Smooth muscle cell (in vitro differentiated cells): ENCODE measurements at regions not wholly inside any gene's neighbourhood (a gene's known extent, or its start where the extent isn't known, plus 50 kb on each side); places are given as distances from the start of the nearest gene placed in this dataset.

Source experiments
- DNase-seq: peaks from one replicate; lab custom pipeline; 2025; ENCODE audit not compliant: unreplicated experiment; lab: John Stamatoyannopoulos, UW
- H2AFZ ChIP-seq: fragments of 200-600 bp; sonication (generic); 2 replicates; pipeline ENCODE4 v1.6.0; 2016; ENCODE audit warnings: antibody characterized with exemption, low read depth, mild to moderate bottlenecking
- H3F3A ChIP-seq: fragments of 200-600 bp; sonication (generic); 2 replicates; pipeline ENCODE4 v1.6.0; 2017; ENCODE audit warnings: antibody characterized with exemption, low read depth
- H3K27ac ChIP-seq: fragments of 200-600 bp; sonication (generic); 2 replicates; pipeline ENCODE4 v1.5.1; 2016; ENCODE audit warnings: low read depth, mild to moderate bottlenecking
- H3K27me3 ChIP-seq: fragments of 200-600 bp; sonication (generic); 2 replicates; pipeline ENCODE4 v1.6.1; 2016; ENCODE audit warnings: low read depth, mild to moderate bottlenecking
- H3K36me3 ChIP-seq: fragments of 200-600 bp; sonication (generic); 2 replicates; pipeline ENCODE4 v1.5.1; 2016; ENCODE audit warnings: low read depth
- H3K4me1 ChIP-seq: fragments of 200-600 bp; sonication (generic); 2 replicates; pipeline ENCODE4 v1.5.1; 2016; ENCODE audit warnings: low read depth
- H3K4me2 ChIP-seq: fragments of 200-600 bp; sonication (generic); 2 replicates; pipeline ENCODE4 v1.6.0; 2016; ENCODE audit warnings: mild to moderate bottlenecking
- H3K4me3 ChIP-seq: fragments of 200-600 bp; sonication (generic); 2 replicates; pipeline ENCODE4 v1.5.1; 2016; ENCODE audit warnings: mild to moderate bottlenecking
- H3K79me2 ChIP-seq: fragments of 200-600 bp; sonication (generic); 2 replicates; pipeline ENCODE4 v1.6.0; 2016; ENCODE audit warnings: low read depth, mild to moderate bottlenecking
- H3K9ac ChIP-seq: fragments of 200-600 bp; sonication (generic); 2 replicates; pipeline ENCODE4 v1.6.0; 2016; ENCODE audit warnings: low read depth
- H3K9me3 ChIP-seq: fragments of 200-600 bp; sonication (generic); replicated peaks from 2 replicates; pipeline ENCODE4 v1.5.1; 2016; ENCODE audit warnings: low read depth
- H4K20me1 ChIP-seq: fragments of 200-600 bp; sonication (generic); 2 replicates; pipeline ENCODE4 v1.6.0; 2016; ENCODE audit warnings: low read depth
- WGBS: methylation state at CpG from one replicate; pipeline ENCODE4 v1.1.7; 2016; ENCODE audit warnings: low lambda C conversion rate; 5-methylcytosine and 5-hydroxymethylcytosine counted together
- TF ChIP-seq, protein P1 (sequence below): fragments of 200-600 bp; sonication (generic); IDR thresholded peaks from 2 replicates; pipeline ENCODE4 v1.5.1; 2017; ENCODE audit warnings: borderline replicate concordance, mild to moderate bottlenecking, antibody characterized with exemption; ENCODE audit not compliant: insufficient read depth, poor library complexity, severe bottlenecking

DNA sequence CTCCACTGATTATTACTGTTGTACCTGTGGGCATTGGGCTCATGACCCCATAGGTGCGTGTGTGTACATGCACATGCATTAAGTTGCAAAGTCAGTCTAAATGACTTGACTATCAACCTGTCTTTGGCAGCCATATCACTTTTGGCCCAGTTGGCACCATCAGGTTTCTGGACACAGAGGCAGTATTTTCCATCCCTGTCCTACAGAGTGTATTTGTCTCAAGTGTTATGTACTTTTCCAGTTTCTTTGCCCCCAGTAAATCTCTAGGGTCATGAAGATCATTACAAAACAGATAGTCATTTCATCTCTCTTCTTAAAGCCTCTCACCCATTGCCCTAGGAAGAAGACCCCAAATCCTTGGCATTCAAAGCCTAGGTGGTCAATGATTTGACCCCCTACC lies 121.4 kb downstream of the C9orf152 start:
- Histone ChIP-seq H4K20me1 (peaks cover 86% of the 10 kb centered on the region), H3F3A (no peaks in the 10 kb centered on the region), H3K27ac (no peak overlapping the region), H3K79me2 (peaks cover 20% of the 10 kb centered on the region), H3K4me1 (peaks cover 4% of the 10 kb centered on the region), H3K9ac (no peak overlapping the region), H2AFZ (no peak overlapping the region), H3K4me2 (no peak overlapping the region), H3K27me3 (no peaks in the 10 kb centered on the region), H3K36me3 (no peaks in the 10 kb centered on the region), H3K4me3 (no peak overlapping the region), H3K9me3 (no peaks in the 10 kb centered on the region)
- TF ChIP-seq, protein P1, sequence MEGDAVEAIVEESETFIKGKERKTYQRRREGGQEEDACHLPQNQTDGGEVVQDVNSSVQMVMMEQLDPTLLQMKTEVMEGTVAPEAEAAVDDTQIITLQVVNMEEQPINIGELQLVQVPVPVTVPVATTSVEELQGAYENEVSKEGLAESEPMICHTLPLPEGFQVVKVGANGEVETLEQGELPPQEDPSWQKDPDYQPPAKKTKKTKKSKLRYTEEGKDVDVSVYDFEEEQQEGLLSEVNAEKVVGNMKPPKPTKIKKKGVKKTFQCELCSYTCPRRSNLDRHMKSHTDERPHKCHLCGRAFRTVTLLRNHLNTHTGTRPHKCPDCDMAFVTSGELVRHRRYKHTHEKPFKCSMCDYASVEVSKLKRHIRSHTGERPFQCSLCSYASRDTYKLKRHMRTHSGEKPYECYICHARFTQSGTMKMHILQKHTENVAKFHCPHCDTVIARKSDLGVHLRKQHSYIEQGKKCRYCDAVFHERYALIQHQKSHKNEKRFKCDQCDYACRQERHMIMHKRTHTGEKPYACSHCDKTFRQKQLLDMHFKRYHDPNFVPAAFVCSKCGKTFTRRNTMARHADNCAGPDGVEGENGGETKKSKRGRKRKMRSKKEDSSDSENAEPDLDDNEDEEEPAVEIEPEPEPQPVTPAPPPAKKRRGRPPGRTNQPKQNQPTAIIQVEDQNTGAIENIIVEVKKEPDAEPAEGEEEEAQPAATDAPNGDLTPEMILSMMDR = no peak
- DNase-seq = no peak
- whole genome bisulfite sequencing = 89% methylated on average over 1 of the region's 1 CpG

DNA sequence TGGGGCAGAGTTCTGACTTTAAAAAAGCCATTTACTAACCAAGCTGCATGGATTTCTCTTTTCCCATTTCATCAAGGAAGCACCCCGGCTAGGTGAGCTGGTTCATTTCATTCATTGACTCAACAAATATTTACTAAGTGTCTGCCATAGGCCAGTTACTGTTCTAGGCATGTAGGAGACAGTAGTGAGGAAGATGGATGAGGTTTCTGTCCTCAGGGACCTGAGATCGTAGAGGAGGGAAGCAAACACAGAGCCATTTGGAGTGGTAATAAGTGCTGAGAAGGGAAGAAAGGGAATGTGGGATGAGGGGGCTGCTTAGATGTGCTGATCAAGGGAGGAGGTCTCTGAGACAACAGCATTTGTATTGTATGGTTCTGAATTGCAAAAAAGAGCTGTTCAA lies 120.4 kb downstream of the C9orf152 start:
- H3K36me3 ChIP-seq = no peaks in the 10 kb centered on the region
- no peaks in the 10 kb centered on the region for H3F3A ChIP-seq
- TF ChIP-seq, protein P1 = no peak
- H3K79me2 ChIP-seq = peaks cover 16% of the 10 kb centered on the region
- no peak overlapping the region for H3K4me3 ChIP-seq
- no peak overlapping the region for H3K9ac ChIP-seq
- H3K27ac ChIP-seq = no peak overlapping the region
- H2AFZ ChIP-seq = no peak overlapping the region
- H3K4me2 ChIP-seq = no peak overlapping the region
- no peaks in the 10 kb centered on the region for H3K9me3 ChIP-seq
- H3K4me1 ChIP-seq = no peaks in the 10 kb centered on the region
- no peaks in the 10 kb centered on the region for H3K27me3 ChIP-seq
- H4K20me1 ChIP-seq = peaks cover 79% of the 10 kb centered on the region
- no peak for DNase-seq
- 87% methylated on average over 2 of the region's 2 CpGs for whole genome bisulfite sequencing

DNA sequence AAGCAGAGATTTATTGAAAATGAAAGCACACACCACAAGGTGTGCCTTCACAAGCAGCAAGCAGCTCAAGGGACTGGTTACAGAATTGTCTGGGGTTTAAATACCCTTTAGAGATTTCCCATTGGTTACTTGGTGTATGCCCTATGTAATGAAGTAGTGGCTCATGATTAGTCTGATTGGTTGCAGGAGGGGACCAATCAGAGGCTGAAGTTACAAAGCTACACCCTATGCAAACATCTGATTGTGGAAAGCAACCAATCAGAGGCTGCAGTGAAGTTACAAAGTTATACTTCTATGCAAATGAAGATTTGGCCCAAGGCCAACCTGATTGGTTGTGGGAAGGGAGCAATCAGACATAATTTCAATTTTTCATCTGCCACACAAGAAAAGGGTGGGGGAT lies 119.9 kb downstream of the C9orf152 start:
- H3K9ac ChIP-seq = no peak overlapping the region
- no peaks in the 10 kb centered on the region for H3K9me3 ChIP-seq
- H3K27ac ChIP-seq = no peak overlapping the region
- H3K36me3 ChIP-seq = no peaks in the 10 kb centered on the region
- DNase-seq = no peak
- no peaks in the 10 kb centered on the region for H3K4me1 ChIP-seq
- no peak overlapping the region for H3K4me3 ChIP-seq
- peaks cover 19% of the 10 kb centered on the region for H3K79me2 ChIP-seq
- H2AFZ ChIP-seq = no peak overlapping the region
- H3K27me3 ChIP-seq = no peaks in the 10 kb centered on the region
- no peak overlapping the region for H3K4me2 ChIP-seq
- TF ChIP-seq, protein P1 = no peak
- peaks cover 81% of the 10 kb centered on the region for H4K20me1 ChIP-seq
- no peaks in the 10 kb centered on the region for H3F3A ChIP-seq

DNA sequence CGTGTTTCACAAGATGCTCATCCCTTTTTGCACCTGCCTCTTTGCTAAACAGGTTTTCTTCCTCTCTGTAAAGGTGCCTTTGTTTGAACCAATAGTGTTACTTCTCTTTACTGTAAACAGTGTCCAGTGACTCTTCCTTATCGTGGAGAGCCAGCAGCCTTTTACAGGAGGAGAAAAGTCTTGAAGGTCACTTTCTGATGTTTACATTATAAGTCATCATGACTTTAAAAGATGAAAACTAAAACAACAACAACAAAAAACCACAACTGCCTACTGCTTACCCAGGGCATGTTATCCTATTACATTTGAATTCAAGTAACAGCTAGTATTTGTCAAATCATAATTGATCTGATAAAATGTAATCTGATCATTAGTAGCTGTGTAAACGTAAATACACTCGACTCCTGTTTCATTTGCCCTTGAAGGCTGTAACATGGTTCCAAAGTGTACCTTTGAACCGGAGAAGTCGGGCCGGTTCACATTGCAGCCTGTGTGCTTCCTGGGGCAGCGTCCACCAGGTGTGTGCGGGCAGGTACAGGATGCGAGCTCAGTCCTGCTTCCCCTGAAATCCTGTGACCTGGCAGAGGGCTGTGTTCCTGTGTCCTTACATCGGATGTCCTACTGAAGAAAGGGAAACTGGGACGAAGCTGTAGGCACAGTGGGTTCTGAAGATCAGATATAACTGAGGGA lies 118.1 kb downstream of the C9orf152 start:
- Histone ChIP-seq H3K9me3 (no peaks in the 10 kb centered on the region), H4K20me1 (peaks cover 80% of the 10 kb centered on the region), H3K27me3 (no peaks in the 10 kb centered on the region), H3K4me1 (no peaks in the 10 kb centered on the region), H3K9ac (no peak overlapping the region), H3K4me3 (no peak overlapping the region), H3K4me2 (no peak overlapping the region), H3K27ac (no peak overlapping the region), H3K36me3 (no peaks in the 10 kb centered on the region), H3K79me2 (peaks cover 17% of the 10 kb centered on the region), H3F3A (no peaks in the 10 kb centered on the region), H2AFZ (no peak overlapping the region)
- WGBS = 76% methylated on average over 12 of the region's 12 CpGs
- TF ChIP-seq, protein P1 = no peak
- no peak for DNase-seq
